HG03045 (cell line): ENCODE measurements at regions not wholly inside any gene's neighbourhood (a gene's known extent, or its start where the extent isn't known, plus 50 kb on each side); places are given as distances from the start of the nearest gene placed in this dataset.

Experiments used
- ATAC-seq: cut with Tn5 transposase; IDR thresholded peaks from one replicate; pipeline ENCODE4 v1.9.1; 2021; ENCODE audit warnings: mild to moderate bottlenecking, moderate library complexity; ENCODE audit not compliant: unreplicated experiment

DNA sequence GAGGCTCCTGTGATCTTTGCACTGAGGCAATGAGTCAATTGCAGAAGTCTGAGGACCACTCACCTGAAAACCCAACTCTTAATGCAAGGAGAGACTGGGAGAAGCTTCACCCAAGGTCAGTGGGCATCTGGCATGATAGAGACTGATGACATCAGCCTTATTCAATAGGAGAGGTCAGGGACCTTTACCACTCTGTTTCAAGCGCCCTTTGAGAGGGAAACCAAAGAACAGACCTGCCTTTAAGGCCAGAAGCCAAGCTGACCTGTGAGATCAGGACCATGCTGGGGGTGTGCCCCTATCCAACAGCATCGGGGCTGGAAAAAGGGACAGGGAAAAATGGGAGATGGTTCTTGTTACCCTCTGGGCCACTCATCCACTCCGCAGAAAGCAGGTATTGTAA, 83.3 kb upstream of the FOXN3 start:
- no peak for ATAC-seq

DNA sequence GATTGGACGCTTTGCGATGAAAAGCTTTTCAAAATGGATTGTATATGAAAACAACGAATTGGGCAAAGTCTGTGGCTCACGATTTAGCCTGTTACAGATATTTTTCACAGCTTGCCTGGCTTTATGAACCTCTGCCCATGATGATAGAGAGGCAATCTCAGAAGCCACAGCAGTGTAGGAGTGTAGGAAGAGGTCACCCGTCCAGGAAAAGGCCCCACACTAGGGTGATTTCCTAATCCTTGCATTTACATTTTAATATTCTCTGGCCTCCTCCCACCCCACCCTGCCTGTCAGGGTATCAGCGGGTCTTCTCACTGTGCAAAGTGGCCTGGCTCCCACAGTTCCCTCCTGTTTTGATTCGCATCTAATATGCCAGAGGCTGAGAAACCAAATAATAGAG, 81.8 kb upstream of the FOXN3 start:
- no peak for ATAC-seq

DNA sequence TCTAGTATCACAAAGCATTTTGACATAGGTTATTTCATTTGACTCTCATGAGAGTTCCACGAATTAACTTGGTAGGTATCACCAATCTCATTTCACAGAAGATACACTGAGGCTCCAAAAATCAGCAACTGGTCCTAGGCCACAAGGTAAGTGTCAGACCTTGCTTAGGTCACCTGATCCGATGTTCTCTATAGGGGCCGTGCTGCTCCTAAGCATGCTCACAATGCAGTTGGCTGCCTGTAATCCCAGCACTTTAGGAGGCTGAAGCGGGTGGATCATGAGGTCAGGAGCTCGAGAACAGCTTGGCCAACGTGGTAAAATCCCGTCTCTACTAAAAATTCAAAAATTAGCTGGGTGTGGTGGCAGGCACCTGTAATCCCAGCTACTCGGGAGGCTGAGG, 78.7 kb upstream of the FOXN3 start:
- ATAC-seq: no peak

- ATAC-seq: peak; percentile 64
Observed at GRCh38 chr14:89493877-89494634, 77.0 kb upstream of the FOXN3 start.

DNA sequence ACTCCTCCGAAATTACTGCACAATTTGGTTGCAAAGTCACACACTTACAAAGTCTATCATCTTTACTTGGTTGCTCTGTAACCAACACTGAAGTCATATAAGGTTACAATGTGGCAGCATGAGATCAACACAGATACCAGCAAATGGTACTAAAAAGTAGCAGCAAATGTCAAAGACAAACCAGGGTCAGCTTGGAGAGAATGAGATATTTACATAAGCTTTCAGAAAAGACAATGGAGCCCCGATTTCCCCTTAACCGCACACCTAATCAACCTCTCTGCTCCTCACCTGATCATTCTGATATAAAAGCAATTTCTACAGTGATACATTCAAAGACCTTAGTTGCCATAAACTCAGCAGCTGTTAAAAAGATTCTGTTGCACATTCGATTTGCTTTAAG, 76.4 kb upstream of the FOXN3 start:
- ATAC-seq: no peak

DNA sequence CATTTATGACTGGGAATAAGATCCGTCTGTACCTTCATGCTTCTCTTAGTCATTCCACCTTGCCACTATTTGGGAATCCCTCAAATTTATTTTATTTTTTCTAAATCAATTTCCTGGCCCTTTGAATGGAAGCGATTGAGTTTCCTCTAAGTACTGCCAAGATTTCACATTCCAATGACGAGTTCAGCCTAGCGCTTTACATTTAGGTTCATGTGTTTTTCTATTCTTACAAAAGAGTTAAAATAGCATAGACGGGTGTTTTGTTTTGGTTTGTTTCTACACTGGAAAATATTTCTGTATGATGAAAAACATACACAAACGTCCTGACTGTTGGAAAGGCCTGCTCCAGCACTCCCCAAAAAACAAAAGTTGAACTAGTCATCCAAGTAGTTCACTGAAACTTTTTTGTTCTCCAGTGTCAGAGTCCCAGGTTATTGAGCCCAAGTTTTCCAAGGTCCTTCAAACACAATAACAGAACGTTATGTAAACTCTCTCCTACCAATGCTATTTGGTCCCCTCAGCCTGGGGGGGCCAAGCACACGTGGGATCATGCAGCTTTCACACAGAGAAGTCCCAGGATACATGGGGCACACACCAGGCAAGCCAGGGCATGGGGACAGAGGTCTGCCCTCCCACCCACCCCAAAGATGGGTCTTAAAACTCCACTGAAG, 74.8 kb upstream of the FOXN3 start:
- no peak for ATAC-seq

DNA sequence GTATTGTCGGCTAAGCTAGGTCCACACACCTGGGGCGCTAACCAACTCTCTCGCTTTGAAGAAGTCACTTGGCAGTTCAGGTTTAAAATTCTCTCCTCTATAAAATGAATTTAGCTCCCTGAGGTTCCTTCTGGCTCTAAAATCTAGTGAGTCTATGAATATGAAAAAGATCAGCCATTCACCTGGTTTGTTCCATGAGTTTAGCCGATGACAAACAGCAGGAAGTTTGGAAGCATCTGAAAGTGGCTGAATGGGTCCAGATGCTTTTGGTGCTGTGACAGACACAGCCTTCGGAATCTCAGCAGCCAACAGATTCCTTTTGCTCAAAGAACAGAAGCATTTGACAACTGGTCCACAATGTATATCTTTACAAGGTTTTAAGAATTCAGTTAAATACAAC, 73.4 kb upstream of the FOXN3 start:
- ATAC-seq: no peak

DNA sequence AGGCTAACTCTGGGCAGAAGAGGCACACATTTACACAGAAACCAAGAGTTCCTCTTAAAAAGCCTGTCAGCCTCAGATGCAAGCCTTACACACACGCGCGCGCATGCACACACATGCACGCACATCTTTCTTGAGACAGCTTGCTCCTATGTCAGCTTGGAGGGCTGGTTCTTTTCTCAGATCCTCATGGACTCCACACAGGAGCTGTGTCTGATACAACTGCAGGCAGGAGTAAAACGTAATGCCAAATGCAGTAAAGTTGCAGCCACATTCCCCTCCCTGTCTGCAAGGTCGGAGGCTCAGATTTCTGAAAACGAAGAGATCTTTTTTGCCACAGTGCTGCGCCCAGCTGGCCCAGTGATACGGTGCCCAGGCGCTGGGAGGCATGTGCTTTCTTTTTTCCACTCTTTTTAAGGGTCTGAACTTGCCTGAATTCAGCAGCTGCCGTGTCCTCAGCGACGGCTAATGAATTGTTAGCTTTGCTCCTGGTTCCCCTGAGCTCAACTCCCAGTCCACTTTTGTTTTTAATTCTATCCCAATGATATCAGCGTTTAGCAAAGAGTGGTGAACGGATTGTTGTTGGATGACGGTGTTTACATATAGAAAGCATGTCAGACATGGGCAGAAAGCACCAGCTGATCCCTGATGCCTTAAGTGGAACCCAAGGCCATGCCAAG, 72.9 kb upstream of the FOXN3 start:
- ATAC-seq: no peak

DNA sequence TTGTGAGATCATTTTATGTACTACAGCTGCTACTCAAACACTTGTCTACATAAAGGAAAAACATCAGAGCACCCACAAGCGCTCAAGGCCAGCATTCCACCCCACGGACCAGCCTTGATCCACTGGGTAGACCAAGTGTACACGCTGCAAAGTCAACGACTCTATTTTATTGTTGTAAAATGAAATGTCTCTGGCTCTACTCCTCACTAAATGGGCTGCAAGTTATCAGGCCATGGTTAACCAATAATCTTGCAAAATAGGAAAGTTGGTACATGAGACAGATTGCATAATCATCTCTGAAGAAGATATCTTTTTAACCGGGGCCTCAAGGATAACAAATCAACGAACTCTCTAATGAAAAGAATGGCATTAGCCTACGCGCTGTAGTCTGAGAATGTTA, 69.9 kb upstream of the FOXN3 start:
- ATAC-seq: no peak

DNA sequence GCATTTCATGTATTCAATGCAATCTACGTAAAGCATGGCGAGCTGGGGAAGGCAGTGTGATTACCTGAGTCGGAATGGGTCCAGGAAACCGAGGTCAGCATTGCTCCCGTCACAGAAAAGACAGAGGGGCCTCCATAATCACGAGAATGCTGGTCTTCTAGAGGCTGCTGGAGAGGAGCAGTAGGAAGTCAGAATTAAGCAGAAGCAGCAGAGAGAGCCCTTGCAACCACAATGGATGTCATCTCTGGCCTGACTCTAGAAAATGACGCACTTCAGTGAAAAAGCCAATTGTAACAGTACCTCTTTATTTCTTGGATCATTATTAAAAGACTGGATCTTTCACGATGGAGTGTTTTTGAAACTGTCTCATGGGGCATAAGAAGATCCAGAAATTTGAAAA, 69.5 kb upstream of the FOXN3 start:
- no peak for ATAC-seq

DNA sequence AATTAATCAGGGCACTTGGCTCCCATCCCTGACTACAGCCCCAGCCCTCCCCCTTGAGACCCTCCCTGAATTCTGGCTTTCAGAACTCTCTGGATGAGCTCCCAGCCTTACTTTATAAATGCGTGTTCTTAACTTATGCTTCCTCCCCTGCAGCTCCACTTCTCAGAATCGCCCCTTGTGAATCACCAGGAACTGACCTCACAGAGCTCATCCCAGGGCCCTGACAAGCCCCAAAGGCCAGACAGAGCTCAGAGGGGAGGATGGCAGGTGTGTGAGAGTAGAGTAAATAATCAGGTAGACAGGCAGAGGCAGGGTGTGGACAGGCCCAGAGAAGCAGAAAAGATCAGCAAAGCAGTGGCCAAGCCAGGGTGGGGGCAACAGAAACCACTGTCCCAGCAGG, 68.2 kb upstream of the FOXN3 start:
- ATAC-seq: no peak

- ATAC-seq: no peak
Observed at GRCh38 chr14:89484051-89484844, 67.2 kb upstream of the FOXN3 start.

DNA sequence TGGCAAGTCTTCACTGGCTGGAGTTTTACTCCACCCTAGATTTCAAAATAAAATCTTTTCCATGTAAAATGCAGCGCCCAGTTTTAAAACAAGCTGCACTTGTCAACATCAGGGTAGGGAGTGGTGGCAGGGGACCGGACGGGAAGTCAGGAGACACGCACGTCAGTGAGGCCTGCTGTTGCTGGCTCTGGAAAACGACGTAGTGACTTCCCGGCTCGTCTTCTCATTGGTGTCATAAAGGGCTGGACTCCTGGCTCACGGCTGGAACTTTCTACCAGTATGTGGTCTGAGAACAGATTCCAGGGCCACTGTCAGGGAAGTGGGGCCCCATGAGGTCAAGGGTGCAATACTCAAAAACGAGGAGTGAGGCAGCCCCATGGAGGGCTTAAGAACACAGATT, 64.2 kb upstream of the FOXN3 start:
- no peak for ATAC-seq

DNA sequence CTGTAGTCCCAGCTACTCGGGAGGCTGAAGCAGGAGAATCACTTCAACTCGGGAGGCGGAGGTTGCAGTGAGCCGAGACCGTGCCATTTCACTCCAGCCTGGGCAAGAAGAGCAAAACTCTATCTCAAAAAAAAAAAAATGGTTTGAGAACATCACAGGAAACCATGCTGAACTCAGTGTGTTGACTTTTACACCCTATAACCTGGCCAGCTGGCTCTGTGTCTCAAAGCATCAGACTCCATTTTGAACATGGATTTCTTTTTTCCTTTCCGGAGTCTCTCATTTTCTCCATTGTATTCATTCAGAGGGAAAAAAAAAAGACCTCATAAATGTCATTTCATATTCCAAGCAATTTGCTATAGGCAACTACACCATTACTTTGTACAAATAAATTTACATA, 63.2 kb upstream of the FOXN3 start:
- ATAC-seq: no peak

DNA sequence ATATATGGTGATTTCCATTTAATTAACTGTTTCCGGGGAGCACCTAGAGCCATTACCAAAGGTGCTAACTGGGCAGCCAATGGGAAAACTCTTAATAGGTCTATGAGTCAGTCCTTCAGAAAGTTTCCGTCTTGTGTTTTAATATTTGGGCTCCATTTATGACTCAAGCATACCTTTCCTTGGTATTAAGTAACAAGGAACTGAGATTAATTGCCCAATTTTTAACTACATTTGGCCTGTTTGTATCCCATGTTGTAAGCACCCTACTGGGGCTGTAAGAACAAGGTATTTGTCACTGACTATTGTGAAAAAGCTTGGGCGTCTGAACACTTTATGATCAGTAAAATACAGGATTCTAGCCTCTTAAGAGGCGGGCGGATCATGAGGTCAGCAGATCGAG, 62.8 kb upstream of the FOXN3 start:
- ATAC-seq: no peak

GRCh38 chr14:89477391-89477790, 60.4 kb upstream of the FOXN3 start:
- ATAC-seq: no peak

GRCh38 chr14:89476354-89476896, 59.4 kb upstream of the FOXN3 start:
- no peak for ATAC-seq

GRCh38 chr14:89474464-89474863, 57.4 kb upstream of the FOXN3 start:
- ATAC-seq: no peak

DNA sequence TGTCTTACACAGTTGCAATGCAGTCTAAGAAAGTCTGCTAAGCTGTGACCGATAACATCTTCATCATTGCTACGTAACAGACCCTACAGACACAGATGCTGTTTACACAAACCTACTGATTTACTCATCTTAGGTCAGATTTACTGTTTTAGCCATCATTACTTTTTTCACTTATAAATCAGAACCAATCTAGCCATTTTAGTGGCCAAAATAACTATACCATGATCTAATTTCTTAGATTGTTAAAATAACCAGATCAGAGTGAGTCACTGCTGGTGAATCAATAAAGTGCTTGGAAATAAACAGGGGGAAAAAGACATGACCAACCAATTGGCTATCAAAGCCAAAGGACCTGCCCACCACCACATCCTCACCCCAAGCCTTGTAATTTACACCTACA, 57.0 kb upstream of the FOXN3 start:
- ATAC-seq: no peak

DNA sequence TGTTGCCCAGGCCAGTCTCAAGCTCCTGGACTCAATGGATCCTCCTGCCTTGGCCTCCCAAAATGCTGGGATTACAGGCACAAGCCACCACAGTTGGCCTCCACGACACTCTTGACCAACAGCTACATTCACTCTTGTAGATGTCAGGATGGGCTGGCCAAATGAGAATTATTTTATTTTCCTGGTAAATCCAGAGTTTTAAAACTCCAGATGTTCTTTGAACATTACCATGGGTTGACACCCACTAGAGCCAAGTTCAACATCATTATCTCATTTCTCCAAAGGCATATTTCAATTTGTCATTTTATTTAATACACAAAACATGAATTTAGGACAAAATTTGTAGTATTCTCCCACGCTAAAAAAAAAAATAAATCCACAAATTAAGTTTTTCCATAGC, 56.5 kb upstream of the FOXN3 start:
- no peak for ATAC-seq

- no peak for ATAC-seq
Observed at GRCh38 chr14:89470401-89470800, 53.4 kb upstream of the FOXN3 start.
